GM19023 (cell line): ENCODE measurements at regions not wholly inside any gene's neighbourhood (a gene's known extent, or its start where the extent isn't known, plus 50 kb on each side); places are given as distances from the start of the nearest gene placed in this dataset.
"Not testable (repeated sequence)": the region's sequence is repeated elsewhere in the genome, so short reads cannot be mapped to it uniquely, and the experiment has no call there.

Source experiments
- ATAC-seq: cut with Tn5 transposase; IDR thresholded peaks from one replicate; pipeline ENCODE4 v1.9.1; 2021; ENCODE audit warnings: mild to moderate bottlenecking, moderate library complexity; ENCODE audit not compliant: unreplicated experiment

GRCh38 chr13:22848539-22849052 is 332.2 kb upstream of the SGCG start:
- no peak for ATAC-seq

DNA sequence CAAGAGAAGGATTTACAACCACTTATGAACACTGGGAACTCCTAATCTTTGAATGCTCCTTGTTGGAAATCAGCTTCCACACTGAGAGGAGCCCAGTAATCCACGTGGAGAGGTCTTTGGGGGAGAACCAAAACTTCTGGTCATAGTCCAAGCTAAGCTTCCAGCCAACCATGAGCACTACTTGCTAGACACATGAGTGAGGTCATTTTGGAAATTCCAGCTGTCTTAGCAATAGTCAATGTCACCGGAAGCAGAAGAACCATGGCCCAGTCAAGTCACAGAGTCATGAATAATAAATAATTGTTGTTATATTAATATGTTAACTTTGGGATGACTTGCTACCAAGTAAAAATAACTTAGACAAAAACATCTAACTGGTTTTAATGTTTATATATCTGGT is 324.9 kb upstream of the SGCG start:
- ATAC-seq = no peak

- ATAC-seq = not testable (repeated sequence)
Observed at GRCh38 chr13:22858980-22859379, 321.8 kb upstream of the SGCG start.

GRCh38 chr13:22859411-22859810 is 321.4 kb upstream of the SGCG start:
- not testable (repeated sequence) for ATAC-seq

DNA sequence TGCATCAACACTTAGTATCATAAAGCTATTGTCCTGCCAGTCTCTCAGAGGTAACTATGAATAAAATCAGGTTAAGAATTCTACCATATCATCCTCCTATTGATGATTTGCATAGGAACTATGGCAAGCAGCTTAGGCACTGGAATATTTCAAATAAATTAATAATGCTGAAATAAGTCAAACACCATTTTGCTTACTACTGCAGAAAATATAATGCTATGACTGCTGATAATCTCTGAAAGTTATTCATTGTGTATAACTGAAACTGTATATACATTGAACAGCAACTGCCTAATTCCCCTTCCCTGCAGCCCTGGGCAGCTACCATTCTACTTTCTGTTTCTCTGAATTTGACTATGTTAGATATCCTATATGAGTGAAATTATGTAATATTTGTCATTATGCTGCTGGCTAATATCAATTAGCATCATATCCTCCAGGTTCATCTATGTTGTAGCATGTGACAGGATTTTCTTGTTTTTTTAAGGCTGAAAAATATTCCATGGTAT is 318.8 kb upstream of the SGCG start:
- ATAC-seq = no peak

DNA sequence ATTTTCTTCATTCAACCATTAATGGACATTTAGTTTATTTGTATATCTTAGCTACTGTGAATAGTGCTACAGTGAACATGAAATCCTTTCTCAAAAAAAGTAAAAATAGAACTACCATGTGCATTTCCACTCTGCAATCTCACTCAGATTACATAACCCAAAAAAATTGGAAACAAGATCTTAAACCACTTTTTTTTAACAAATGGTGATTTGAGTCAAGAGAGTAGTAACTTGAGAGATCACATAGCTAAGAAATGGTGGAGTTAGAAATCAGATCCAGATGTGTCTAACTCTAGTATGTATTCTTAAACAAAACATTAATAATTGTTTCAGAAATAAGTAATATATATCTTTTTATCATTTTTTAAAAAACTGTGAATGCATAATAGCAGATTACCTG is 318.3 kb upstream of the SGCG start:
- ATAC-seq = no peak

- no peak for ATAC-seq
Observed at GRCh38 chr13:22866221-22866620, 314.6 kb upstream of the SGCG start.

DNA sequence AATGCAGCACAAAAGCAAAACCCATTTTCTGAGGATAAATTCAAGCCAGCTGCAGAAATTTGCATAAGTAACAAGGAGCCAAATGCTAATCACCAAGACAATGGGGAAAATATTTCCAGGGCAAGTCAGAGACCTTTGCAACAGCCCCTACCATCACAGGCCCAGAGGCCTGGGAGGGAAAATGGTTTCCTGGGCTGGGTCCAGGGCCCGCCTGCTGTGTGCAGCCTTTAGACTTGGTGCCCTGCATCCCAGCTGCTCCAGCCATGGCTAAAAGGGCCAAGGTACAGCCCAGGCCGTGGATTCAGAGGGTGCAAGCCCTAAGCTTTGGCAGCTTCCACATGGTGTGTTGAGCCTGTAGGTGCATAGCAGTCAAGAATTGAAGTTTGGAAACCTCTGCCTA is 309.5 kb upstream of the SGCG start:
- no peak for ATAC-seq

- no peak for ATAC-seq
Observed at GRCh38 chr13:22874839-22875238, 305.9 kb upstream of the SGCG start.

GRCh38 chr13:22877421-22877820 is 303.4 kb upstream of the SGCG start:
- no peak for ATAC-seq

- ATAC-seq = no peak
Observed at GRCh38 chr13:22880741-22881720, 299.7 kb upstream of the SGCG start.

DNA sequence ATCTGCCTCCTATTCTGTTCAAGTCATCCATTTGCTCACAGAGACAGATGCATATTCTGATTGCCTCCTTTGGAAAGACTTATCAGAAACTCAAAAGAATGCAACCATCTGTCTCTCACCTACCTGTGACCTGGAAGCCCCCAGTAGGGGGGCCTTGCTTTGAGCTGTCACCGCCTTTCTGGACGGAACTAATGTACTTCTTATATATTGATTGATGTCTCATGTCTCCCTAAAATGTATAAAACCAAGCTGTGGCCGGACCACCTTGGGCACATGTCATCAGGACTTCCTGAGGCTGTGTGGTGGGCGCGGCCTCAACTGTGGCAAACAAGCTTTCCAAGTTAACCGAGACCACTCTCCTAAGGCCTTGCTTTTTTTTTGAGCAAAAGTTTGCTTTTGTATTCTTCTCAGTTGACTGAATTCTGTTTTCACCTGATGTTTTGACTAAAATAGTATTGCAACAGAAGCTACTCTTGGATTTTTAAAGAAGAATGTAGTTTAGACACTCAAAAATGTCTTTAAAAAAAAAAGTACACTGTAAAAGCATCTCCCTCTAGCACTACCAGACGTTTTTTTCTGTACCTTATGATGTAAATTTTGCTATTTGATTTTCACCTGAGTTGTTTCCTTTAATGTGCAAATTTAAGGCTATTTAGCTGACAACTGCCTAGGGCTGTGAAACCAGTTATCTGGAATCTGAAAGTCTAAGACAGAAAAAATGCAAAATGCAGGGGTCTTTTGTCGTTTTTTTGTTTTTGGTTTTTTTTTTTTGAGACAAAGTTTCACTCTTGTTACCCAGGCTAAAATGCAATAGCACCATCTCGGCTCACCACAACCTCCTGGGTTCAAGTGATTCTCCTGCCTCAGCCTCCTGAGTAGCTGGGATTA is 298.8 kb upstream of the SGCG start:
- ATAC-seq = not testable (repeated sequence)

DNA sequence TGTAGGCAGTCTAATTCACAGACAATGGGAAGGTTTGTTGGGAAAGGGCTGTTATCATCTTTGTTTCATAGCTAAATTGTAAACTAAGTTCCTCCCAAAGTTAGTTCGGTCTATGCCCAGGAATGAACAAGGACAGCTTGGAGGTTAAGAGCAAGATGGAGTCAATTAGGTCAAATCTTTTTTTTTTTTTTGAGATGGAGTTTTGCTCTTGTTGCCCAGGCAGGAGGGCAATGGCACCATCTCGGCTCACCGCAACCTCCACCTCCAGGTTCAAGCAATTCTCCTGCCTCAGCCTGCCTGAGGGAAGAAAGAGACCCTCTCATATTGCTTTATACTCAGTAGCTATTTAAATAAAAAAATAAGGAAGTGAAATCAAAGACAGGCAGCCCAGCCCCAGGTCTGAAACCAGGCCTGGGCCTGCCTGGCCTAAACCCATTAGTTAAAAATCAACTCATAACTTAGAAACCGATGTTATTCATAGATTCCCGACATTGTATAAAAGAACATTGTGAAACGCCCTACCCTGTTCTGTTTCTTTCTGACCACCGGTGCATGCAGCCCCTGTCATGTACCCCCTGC is 297.4 kb upstream of the SGCG start:
- no peak for ATAC-seq

DNA sequence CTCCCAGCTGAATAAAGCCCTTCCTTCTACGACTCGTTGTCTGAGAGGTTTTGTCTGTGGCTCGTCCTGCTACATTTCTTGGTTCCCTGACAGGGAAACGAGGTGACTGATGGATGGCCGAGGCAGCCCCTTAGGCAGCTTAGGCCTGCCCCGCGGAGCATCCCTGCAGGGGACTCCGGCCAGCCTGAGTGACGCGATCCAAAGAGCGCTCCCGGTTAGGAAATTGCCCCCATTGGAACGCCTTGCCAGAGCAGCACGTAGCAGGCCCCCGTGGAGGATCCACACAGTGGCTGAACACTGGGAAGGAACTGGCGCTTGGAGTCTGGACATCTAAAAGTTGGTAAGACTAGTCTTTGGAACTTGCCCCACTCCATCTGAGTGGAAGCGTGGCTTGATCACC is 296.8 kb upstream of the SGCG start:
- ATAC-seq = no peak

GRCh38 chr13:22886061-22886460 is 294.7 kb upstream of the SGCG start:
- not testable (repeated sequence) for ATAC-seq

DNA sequence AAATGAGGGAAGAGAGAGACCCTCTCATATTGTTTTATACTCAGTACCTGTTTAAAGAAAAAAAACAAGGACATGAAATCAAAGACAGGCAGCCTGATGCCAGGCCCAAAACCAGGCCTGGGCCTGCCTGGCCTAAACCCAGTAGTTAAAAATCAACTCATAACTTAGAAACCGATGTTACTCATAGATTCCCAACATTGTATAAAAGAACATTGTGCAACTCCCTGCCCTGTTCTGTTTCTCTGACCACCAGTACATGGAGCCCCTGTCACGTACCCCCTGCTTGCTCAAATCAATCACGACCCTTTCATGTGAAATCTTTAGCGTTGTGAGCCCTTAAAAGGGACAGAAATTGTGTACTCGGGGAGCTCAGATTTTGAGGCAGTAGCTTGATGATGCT is 291.4 kb upstream of the SGCG start:
- not testable (repeated sequence) for ATAC-seq

GRCh38 chr13:22893204-22893603 is 287.6 kb upstream of the SGCG start:
- ATAC-seq = no peak

DNA sequence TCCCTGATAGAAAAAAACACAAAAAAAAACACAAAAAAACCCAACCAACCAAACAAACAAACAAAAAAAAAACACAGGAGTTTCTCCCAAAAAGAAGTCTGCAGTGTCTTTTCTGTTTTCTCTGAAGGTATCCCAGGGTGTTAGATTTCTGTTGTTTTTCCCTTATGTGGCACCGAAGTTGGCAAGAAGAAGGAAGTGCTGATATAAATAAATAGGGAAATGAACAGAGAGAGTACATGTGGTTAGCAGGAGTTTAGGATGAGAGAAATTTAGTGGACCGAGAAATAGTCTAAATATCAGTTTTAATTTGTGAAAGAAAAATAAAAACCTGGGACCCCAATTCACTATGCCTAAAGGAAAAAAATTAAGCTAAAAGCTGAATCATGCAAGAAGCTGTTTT is 287.0 kb upstream of the SGCG start:
- ATAC-seq = no peak

DNA sequence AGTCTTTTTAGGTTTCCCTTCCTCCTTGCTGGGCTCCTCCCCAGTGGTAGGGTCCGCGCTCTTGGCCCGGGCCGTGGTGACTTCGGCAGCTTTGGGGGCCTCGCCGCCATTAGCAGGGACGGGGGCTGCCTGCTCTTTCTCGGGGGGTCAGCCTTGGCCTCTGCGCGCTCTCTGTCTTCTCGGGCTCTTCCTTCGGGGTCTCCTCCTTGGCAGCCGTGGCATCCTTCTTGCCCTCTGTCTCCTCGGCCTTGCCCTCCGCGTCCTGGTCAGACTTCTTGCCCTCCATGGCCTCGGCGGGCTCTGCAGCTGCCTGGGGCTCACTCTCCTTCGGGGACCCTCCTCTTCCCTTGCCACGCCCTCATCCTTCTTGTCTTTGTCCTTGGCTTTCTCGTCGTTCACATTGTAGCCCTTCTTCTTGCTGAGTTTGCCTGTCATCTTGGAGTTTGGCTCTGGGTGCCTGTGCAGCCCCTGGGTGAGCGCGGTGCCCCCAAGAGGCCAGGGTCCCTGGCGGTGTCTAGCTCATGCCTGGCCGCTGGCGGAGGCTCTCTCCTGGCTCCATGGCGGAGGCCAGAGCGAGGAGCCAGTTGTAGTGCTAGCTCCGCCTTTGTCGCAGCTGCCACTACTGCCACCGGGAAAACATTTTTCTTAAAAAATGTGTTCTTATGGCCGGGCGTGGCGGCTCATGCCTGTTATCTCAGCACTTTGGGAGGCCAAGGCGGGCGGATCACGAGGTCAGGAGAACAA is 283.0 kb upstream of the SGCG start:
- ATAC-seq = no peak

DNA sequence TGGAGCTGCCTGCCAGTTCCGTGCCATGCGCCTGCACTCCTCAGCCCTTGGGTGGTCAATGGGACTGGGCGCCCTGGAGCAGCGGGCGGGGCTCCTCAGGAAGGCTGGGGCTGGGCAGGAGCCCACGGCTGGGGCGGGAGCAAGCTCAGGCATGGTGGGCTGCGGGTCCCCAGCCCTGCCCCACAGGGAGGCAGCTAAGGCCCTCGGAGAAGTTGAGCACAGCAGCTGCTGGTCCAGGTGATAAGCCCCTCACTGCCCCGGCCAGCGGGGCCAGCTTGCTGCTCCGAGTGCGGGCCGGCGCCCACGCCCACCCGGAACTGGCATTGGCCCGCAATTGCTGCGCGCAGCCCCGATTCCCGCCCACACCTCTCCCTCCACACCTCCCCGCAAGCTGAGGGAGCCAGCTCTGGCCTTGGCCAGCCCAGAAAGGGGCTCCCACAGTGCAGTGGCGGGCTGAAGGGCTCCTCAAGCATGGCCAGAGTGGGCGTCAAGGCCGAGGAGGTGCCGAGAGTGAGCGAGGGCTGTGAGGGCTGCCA is 280.3 kb upstream of the SGCG start:
- not testable (repeated sequence) for ATAC-seq
